Keratinocyte (primary cell): ENCODE measurements at regions not wholly inside any gene's neighbourhood (a gene's known extent, or its start where the extent isn't known, plus 50 kb on each side); places are given as distances from the start of the nearest gene placed in this dataset.

Experiments
- CTCF ChIP-seq, 3 experiments: IDR thresholded peaks in 1 of 3; conservative IDR thresholded peaks in 1 of 3; optimal IDR thresholded peaks in 1 of 3; 2 replicates in 2 of 3; 3 replicates in 1 of 3; pipeline versions ENCODE3 to v1.5.1; 2011; ENCODE audit warnings: low read length in 3 of 3, mild to moderate bottlenecking in 3 of 3, moderate library complexity in 2 of 3, control low read depth in 1 of 3, inconsistent platforms in 1 of 3; ENCODE audit not compliant: insufficient read depth in 2 of 3; ENCODE audit errors: extremely low read depth in 1 of 3
- EZH2 ChIP-seq: IDR thresholded peaks from one replicate; pipeline ENCODE4 v1.6.1; 2012; ENCODE audit warnings: inconsistent platforms, mild to moderate bottlenecking, low read length, moderate library complexity

DNA sequence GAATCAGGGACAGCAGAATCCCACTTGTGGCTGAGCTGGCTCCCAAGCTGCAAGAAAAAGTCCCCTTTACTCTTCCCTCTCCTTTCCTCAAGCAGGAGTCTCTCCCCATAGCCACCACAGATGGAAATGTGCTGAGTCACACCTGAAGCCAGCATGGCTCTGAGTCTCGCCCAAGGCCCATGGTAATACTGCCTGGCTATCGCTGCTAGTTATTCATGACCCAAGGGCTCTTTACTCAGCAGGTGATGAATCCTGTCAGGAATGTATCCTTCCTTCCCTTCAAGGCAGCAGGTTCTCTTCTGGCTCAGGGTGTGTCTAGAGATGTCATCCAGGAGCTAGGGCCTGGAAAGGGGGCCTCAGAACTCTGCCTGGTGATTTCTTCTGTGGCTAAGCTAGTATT lies 403.3 kb upstream of the PTPRD start:
- no peak for TF ChIP-seq CTCF (optimal IDR thresholded peaks at IDR 0.05 in 1 of 3, IDR thresholded peaks at IDR 0.05 in 1 of 3, conservative IDR thresholded peaks at IDR 0.05 in 1 of 3; ENCODE audit: extremely low read depth in 1 of 3, insufficient read depth in 2 of 3, low read length in 3 of 3)
- TF ChIP-seq EZH2: no peak
